ENCODE measurements at regions not wholly inside any gene's neighbourhood (a gene's known extent, or its start where the extent isn't known, plus 50 kb on each side); places are given as distances from the start of the nearest gene placed in this dataset.

DNA sequence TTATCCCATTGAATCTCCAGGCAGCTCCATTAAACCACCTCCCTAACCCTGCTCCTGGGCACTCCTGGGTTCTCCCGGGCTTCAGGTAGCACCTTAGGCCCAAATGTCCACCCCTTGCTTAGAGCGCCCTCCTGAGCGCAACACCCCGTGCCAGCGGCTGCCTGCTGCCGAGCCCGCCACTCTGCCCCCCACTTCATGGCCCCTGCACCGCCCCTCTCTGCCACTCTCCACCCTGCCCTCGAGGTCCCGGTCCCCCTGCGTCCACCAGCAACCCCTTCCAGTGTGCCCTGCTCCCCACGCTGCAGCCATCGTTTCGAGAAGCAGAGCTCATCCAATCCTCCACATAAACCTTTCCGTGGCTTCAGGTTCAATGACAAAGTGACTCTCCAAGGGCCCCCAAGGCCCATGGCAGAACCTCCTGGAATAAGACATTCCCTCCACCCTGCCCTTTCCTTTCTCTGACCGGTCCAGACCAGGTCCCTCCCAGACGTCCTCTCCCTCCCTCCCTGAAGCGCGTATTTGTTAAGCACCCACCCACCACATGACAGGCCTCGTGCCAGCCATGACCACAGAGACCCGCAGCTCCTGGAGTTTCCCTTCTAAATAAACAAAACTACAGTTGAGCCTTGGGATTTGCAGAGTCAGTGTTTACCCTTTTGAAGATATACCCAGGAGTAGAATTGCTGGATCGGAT is 66.6 kb downstream of the ARHGEF18 start (continued):
- TF ChIP-seq, protein P1, sequence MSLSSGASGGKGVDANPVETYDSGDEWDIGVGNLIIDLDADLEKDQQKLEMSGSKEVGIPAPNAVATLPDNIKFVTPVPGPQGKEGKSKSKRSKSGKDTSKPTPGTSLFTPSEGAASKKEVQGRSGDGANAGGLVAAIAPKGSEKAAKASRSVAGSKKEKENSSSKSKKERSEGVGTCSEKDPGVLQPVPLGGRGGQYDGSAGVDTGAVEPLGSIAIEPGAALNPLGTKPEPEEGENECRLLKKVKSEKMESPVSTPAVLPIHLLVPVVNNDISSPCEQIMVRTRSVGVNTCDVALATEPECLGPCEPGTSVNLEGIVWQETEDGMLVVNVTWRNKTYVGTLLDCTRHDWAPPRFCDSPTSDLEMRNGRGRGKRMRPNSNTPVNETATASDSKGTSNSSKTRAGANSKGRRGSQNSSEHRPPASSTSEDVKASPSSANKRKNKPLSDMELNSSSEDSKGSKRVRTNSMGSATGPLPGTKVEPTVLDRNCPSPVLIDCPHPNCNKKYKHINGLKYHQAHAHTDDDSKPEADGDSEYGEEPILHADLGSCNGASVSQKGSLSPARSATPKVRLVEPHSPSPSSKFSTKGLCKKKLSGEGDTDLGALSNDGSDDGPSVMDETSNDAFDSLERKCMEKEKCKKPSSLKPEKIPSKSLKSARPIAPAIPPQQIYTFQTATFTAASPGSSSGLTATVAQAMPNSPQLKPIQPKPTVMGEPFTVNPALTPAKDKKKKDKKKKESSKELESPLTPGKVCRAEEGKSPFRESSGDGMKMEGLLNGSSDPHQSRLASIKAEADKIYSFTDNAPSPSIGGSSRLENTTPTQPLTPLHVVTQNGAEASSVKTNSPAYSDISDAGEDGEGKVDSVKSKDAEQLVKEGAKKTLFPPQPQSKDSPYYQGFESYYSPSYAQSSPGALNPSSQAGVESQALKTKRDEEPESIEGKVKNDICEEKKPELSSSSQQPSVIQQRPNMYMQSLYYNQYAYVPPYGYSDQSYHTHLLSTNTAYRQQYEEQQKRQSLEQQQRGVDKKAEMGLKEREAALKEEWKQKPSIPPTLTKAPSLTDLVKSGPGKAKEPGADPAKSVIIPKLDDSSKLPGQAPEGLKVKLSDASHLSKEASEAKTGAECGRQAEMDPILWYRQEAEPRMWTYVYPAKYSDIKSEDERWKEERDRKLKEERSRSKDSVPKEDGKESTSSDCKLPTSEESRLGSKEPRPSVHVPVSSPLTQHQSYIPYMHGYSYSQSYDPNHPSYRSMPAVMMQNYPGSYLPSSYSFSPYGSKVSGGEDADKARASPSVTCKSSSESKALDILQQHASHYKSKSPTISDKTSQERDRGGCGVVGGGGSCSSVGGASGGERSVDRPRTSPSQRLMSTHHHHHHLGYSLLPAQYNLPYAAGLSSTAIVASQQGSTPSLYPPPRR (CRISPR knock-in tag; IDR thresholded peaks at IDR 0.05; ENCODE audit: borderline replicate concordance) = peak; percentile 42; the same call in 1 of the 2 replicates
- TF ChIP-seq ZNF510 (CRISPR knock-in tag; IDR thresholded peaks at IDR 0.05; ENCODE audit: low read depth) (no peak), ZNF205 (CRISPR knock-in tag; IDR thresholded peaks at IDR 0.05) (0 out of 2 replicates have a peak, but pooled peaks have one; percentile 18), ZNF550 (CRISPR knock-in tag; IDR thresholded peaks at IDR 0.05; ENCODE audit: borderline replicate concordance) (no peak), ASH2L (IDR thresholded peaks at IDR 0.05; ENCODE audit: insufficient read length, low read depth, low read length) (no peak), MED8 (CRISPR knock-in tag; IDR thresholded peaks at IDR 0.05; ENCODE audit: insufficient replicate concordance) (no peak), PRPF4 (IDR thresholded peaks at IDR 0.05; ENCODE audit: low read depth, low read length, poor library complexity, severe bottlenecking) (no peak), SRF (IDR thresholded peaks at IDR 0.05; ENCODE audit: low read depth, low read length) (no peak), ATF7-NPFF (CRISPR knock-in tag; IDR thresholded peaks at IDR 0.05; ENCODE audit: low read depth) (no peak), ZNF335 (CRISPR knock-in tag; IDR thresholded peaks at IDR 0.05) (peak; percentile 69; the same call in 1 of the 2 replicates), ZFY (CRISPR knock-in tag; IDR thresholded peaks at IDR 0.05) (no peak), HOXA5 (CRISPR knock-in tag; IDR thresholded peaks at IDR 0.05) (peak; percentile 51; the same call in 1 of the 2 replicates), ZFYVE20 (CRISPR knock-in tag; IDR thresholded peaks at IDR 0.05; ENCODE audit: borderline replicate concordance, low read depth) (no peak), ZNF350 (CRISPR knock-in tag; IDR thresholded peaks at IDR 0.05; ENCODE audit: borderline replicate concordance, low read depth) (0 out of 2 replicates have a peak, but pooled peaks have one; percentile 60), ZNF570 (CRISPR knock-in tag; IDR thresholded peaks at IDR 0.05; ENCODE audit: borderline replicate concordance) (no peak), ZNF17 (CRISPR knock-in tag; IDR thresholded peaks at IDR 0.05) (no peak), ZNF530 (CRISPR knock-in tag; IDR thresholded peaks at IDR 0.05; ENCODE audit: low read depth) (no peak), ZNF878 (CRISPR knock-in tag; IDR thresholded peaks at IDR 0.05) (peak; percentile 85), BORCS8-MEF2B (CRISPR knock-in tag; IDR thresholded peaks at IDR 0.05) (no peak), ZNF253 (CRISPR knock-in tag; IDR thresholded peaks at IDR 0.05; ENCODE audit: borderline replicate concordance) (no peak), NCOR1 (IDR thresholded peaks at IDR 0.05; ENCODE audit: borderline replicate concordance, low read length) (no peak), ZNF788 (CRISPR knock-in tag; IDR thresholded peaks at IDR 0.05; ENCODE audit: borderline replicate concordance) (no peak; the same call in 1 of the 2 replicates)
- TF ChIP-seq, protein P2, sequence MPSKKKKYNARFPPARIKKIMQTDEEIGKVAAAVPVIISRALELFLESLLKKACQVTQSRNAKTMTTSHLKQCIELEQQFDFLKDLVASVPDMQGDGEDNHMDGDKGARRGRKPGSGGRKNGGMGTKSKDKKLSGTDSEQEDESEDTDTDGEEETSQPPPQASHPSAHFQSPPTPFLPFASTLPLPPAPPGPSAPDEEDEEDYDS (CRISPR knock-in tag; IDR thresholded peaks at IDR 0.05) = no peak
- TF ChIP-seq, protein P3, sequence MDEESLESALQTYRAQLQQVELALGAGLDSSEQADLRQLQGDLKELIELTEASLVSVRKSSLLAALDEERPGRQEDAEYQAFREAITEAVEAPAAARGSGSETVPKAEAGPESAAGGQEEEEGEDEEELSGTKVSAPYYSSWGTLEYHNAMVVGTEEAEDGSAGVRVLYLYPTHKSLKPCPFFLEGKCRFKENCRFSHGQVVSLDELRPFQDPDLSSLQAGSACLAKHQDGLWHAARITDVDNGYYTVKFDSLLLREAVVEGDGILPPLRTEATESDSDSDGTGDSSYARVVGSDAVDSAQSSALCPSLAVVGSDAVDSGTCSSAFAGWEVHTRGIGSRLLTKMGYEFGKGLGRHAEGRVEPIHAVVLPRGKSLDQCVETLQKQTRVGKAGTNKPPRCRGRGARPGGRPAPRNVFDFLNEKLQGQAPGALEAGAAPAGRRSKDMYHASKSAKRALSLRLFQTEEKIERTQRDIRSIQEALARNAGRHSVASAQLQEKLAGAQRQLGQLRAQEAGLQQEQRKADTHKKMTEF (CRISPR knock-in tag; IDR thresholded peaks at IDR 0.05) = peak; percentile 70; the same call in 1 of the 2 replicates

Data from HepG2 (cell line).